Ureter (tissue), 1 donor: ENCODE measurements at regions not wholly inside any gene's neighbourhood (a gene's known extent, or its start where the extent isn't known, plus 50 kb on each side); places are given as distances from the start of the nearest gene placed in this dataset.

Experiments used
- DNase-seq: peaks from one replicate; pipeline ENCODE4 v3.0.0-alpha.2; 2020; ENCODE audit warnings: low spot score
- donor health status: DM: yes; HTN: yes; CAD: no.

- DNase-seq = no peak
Observed at GRCh38 chr5:53327811-53328334, 152.6 kb upstream of the FST start.

GRCh38 chr5:53330491-53330890 lies 149.9 kb upstream of the FST start:
- no peak for DNase-seq

GRCh38 chr5:53331463-53331862 lies 149.0 kb upstream of the FST start:
- DNase-seq = no peak

- DNase-seq = no peak
Observed at GRCh38 chr5:53333160-53333559, 147.3 kb upstream of the FST start.

- no peak for DNase-seq
Observed at GRCh38 chr5:53334431-53334941, 145.9 kb upstream of the FST start.

DNA sequence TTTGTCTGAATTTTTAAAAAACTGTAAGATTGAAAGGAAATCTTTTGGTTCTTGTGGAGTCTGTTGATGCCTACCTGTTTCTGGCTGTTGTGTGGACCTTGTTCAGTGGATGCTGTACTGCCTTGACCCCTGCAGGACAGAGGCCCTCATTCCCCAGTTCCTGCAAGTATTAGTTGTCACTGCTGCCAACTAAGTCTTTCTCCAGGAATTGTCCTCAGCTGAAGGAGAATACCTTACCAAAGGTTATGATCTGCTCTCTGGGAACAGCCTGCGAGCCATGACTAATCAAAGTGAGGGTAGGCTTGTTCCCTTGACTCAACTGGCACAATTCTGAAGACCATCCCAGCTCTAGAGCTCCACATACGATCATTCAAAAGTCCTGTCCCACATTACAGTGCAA lies 145.3 kb upstream of the FST start:
- DNase-seq = no peak

GRCh38 chr5:53337827-53338226 lies 142.6 kb upstream of the FST start:
- DNase-seq = no peak

DNA sequence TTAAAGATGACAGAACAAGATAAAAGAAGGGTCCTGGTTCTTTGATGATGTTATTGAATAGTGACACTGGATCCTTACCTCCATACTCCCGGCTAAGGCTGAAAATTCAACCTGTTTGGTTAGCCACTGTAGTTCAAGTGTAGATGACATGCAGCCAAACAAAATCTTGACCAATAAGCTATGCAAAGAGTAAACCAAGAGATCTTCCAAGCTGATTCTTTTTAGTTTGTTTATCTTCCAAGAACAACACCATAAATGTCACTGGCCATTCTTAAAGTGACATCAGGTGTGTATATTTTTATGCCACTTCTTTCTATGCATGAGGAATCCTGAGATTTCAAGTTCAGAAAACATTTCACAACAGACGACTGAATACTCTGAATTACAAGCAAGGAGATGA lies 141.5 kb upstream of the FST start:
- no peak for DNase-seq

GRCh38 chr5:53339962-53340540 lies 140.4 kb upstream of the FST start:
- no peak for DNase-seq

DNA sequence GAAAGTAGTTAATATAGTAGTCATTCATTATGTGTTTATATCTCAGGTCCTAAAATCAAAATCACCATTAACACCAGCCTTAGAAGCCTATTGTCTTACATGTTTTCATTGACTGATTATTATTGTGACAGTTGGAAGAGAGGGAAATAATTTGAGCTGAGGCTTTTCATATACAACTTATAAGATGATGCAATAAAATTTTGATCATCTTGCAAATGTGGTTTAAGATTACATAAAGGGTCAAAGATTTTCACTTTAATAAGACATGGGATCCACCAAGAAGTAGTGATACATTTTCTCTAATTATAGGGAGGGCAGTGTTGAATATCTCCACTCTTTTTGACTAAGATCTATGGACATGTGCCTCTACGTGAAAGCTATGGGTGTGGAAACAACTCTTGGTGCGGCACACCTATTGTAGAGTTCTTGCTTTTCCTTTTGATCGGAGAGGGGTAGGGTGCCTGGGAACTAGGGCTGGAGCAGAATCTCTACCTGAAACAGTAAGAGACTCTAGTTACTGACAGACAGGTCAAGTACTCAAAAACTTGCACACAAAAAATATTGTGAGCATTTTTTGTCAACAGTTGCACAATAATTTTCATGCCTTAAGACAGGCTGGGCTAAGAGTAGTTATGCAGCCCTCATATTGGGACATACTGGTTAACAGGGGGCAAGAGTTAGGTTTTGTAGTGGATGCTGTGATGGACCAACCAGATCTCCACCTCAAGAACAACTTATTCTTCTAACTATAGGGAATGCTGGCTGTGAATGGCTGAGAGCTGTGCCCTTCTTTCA lies 139.3 kb upstream of the FST start:
- no peak for DNase-seq

DNA sequence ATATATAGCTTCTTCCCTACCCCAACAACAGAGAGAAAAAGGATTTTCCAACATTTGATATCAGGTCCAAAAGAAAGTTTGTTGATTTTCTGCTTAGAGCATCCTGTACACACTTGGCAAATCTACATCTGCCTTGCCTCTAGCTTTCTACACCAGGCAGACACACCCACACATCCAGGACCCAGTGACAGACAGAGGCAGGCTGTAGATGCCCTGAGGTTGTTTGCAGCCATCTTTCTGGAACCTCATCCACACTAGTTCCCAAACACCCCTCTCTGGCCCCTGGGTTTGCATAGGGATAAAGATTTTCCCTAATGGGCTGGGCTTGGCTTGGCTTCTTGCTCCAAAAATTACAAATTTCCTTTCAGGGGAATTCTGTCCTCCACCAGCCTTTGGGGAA lies 138.2 kb upstream of the FST start:
- no peak for DNase-seq

DNA sequence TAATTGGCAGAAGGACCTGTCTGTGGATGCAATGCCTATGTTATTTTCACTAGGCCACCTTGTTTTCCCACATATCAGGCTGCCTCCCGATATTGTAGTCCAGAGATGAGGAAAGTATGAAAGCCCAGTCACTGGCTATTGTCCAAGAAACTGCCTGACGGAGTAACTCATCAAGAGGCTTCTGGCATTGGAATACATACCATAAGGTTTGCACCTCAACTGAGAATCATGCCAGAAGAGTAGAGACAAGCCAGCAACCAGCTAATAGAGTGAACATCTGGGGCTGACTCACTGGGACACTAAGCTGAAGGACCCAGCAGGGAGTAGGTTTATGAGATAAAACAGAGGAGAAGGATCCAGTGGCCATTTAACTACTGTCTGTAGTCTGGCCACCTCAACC lies 137.2 kb upstream of the FST start:
- DNase-seq = no peak

DNA sequence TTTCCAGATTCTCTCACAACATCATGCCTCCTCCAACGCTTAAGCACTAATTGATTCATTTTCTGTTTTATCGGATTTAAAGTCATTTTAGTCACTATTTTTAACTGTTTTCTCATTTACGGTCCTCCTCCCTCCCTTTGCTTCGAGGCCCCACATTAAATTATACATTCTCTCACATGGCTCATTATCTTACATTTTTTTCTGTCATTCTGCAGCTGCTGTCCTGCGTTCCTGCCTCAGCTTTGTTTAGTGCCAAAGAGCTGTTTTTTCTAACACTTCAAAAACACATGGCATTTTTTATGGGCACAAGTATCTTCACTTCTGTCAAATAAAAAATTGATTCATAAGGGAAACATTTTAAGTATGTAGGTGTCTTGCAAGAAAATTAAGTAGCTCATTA lies 130.1 kb upstream of the FST start:
- DNase-seq = no peak

GRCh38 chr5:53350991-53351770 lies 129.2 kb upstream of the FST start:
- DNase-seq = no peak

GRCh38 chr5:53355316-53355715 lies 125.1 kb upstream of the FST start:
- DNase-seq = no peak

DNA sequence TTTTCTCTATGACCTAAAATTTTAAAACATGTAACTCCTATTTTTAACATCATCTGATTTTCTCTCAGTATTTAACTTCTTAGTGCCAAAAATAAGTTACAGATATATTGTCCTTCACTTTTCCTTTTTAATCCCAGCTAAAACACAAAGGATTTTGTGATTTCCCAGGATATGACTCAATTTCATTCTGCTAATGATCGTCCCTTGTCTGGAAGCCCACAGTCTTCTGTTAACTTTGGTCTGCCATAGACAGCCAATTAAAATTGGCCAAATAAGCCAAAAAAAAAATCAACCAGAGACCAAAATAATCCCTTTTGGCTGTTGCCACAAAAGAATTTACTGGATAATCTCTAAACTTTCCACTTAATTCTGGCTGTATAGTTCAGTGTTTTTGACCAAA lies 124.5 kb upstream of the FST start:
- DNase-seq = no peak

DNA sequence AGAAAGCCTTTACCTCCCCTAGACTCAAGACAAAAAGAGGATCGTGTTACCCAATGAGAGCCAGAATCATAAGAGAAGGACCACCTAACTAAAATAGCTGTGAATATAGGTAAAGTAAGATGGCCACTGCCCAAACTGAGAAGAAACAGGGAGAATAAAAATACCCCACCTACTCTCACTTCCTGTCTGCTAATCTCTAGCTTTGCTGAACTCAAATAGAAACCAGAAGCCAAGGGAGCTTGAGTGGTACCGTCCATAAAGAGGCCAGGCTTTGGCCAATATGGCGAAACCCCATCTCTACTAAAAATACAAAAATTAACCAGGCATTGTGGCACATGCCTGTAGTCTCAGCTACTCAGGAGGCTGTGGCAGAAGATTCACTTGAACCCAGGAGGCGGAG lies 123.0 kb upstream of the FST start:
- DNase-seq = no peak

DNA sequence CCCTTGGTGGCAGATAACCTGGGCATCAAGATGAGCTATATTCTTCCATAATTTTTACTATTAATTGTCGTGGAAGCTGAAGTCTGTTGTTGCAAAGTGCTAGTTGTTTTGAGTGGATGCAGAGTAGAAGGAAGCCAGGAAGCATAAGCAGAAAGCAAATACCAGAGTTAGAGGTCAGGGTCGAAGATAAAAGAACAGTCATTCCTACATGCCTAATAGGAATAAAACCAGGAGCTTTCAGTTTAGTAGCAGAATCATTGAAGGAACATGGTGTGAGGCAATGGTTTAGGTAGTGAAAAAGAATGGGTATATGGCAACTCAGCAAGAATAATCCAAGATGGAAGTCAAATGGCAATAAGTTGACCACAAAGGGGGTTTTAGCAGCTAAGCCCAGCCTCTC lies 121.6 kb upstream of the FST start:
- DNase-seq = no peak

- no peak for DNase-seq
Observed at GRCh38 chr5:53359916-53360517, 120.4 kb upstream of the FST start.

DNA sequence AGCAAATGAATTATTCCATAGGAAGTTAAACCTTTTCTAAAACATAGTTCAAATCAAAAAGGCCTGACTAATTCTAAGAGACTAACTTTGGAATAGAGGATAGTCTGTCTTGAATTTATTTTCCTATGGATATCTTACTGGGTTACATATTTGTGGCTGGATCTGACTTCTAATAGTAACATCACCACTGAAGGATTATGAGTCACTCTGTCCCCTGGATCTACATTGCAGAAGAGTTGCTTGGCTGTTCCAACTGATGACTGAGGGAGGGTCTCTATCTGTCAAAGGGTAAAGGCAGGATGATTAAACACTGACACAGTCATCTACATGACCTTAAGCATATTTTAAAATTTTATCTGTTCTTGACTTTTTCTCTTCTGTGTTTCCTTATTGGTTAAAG lies 119.6 kb upstream of the FST start:
- no peak for DNase-seq

DNA sequence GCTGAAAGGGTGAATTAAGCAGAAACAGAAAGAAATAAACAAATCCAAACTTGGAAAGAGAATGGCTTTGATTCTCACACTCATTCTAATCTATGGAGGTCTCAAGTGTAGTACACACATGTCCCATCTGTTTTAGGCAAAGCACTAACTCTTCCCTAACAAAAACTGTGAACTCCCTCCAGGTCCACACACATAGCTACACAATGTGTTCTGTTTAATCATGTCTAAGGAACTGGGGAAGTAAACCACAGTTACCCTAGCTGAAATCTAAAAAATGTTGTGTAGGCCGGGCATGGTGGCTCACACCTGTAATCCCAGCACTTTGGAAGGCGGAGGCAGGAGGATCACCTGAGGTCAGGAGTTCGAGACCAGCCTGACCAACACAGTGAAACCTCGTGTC lies 118.7 kb upstream of the FST start:
- DNase-seq = no peak

DNA sequence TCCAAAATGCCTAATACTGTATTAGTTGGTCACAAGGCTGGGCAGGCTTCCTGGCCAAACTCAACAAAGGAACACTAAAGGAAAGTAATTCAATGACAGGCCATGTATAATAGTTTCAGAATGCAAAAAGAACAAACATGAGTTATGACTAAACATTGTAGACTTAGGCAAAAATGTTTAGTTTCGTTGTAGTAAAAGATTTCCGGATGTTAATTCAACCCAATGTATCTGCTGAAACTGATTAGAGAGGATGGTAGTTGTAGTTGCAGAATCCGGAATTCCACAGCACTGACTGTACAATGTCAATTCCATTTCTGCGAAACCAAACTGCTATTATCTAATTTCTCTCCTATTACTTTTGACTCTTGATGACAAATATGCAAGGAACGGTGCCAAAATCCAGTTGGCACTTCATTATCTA lies 117.9 kb upstream of the FST start:
- no peak for DNase-seq
